ENCODE measurements at regions not wholly inside any gene's neighbourhood (a gene's known extent, or its start where the extent isn't known, plus 50 kb on each side); places are given as distances from the start of the nearest gene placed in this dataset.

- no peak for TF ChIP-seq CTCF (conservative IDR thresholded peaks at IDR 0.05)
- no peak for TF ChIP-seq ZFX (IDR thresholded peaks at IDR 0.05)
These were observed 469.5 kb downstream of the VRK1 start for GRCh38 chr14:97266653-97267052.
